Karpas-422 (cell line): ENCODE measurements at regions not wholly inside any gene's neighbourhood (a gene's known extent, or its start where the extent isn't known, plus 50 kb on each side); places are given as distances from the start of the nearest gene placed in this dataset.

ENCODE experiments used
- DNase-seq: peaks from one replicate; pipeline ENCODE4 v3.0.0-alpha.2; 2015
- H2AFZ ChIP-seq: fragments of 200-600 bp; sonication (generic); 2 replicates; pipeline ENCODE4 v1.6.1; 2014; ENCODE audit warnings: antibody characterized with exemption, low read length, mixed read lengths
- H3K27ac ChIP-seq: fragments of 200-600 bp; sonication (generic); 2 replicates; pipeline ENCODE4 v1.5.1; 2014; ENCODE audit warnings: mild to moderate bottlenecking, low read length, moderate library complexity
- H3K27me3 ChIP-seq: fragments of 200-600 bp; sonication (generic); 2 replicates; pipeline ENCODE4 v1.6.1; 2014; ENCODE audit warnings: low read length, mixed read lengths
- H3K36me3 ChIP-seq: fragments of 200-600 bp; sonication (generic); 2 replicates; pipeline ENCODE4 v1.6.1; 2014; ENCODE audit warnings: low read length, mixed read lengths; ENCODE audit not compliant: insufficient read depth
- H3K4me1 ChIP-seq: fragments of 200-600 bp; sonication (generic); 2 replicates; pipeline ENCODE4 v1.6.1; 2014; ENCODE audit warnings: mild to moderate bottlenecking, low read length, mixed read lengths
- H3K4me2 ChIP-seq: fragments of 200-600 bp; sonication (generic); 2 replicates; pipeline ENCODE4 v1.6.1; 2014; ENCODE audit warnings: low read length, low read depth, mild to moderate bottlenecking; ENCODE audit not compliant: poor library complexity, severe bottlenecking
- H3K4me3 ChIP-seq: fragments of 200-600 bp; sonication (generic); 2 replicates; pipeline ENCODE4 v1.5.1; 2014; ENCODE audit warnings: mild to moderate bottlenecking, antibody characterized with exemption, low read length, mixed read lengths
- H3K79me2 ChIP-seq: fragments of 200-600 bp; sonication (generic); 2 replicates; pipeline ENCODE4 v1.6.1; 2014; ENCODE audit warnings: mild to moderate bottlenecking, low read length, mixed read lengths
- H3K9ac ChIP-seq: fragments of 200-600 bp; sonication (generic); 2 replicates; pipeline ENCODE4 v1.6.0; 2014; ENCODE audit warnings: low read length
- H3K9me2 ChIP-seq: fragments of 200-600 bp; sonication (generic), shearing (Covaris generic); replicated peaks from 2 replicates; pipeline ENCODE4 v1.6.0; 2014; ENCODE audit warnings: mild to moderate bottlenecking, low read length, moderate library complexity; ENCODE audit not compliant: insufficient read depth
- H3K9me3 ChIP-seq: fragments of 300-700, 200-600 bp; sonication (generic); 2 replicates; pipeline ENCODE4 v1.6.1; 2014; ENCODE audit warnings: low read length, mixed read lengths
- H4K20me1 ChIP-seq: fragments of 200-600 bp; sonication (generic); 2 replicates; pipeline ENCODE4 v1.6.1; 2014; ENCODE audit warnings: mild to moderate bottlenecking, antibody characterized with exemption, low read length, low read depth; ENCODE audit not compliant: insufficient read depth

DNA sequence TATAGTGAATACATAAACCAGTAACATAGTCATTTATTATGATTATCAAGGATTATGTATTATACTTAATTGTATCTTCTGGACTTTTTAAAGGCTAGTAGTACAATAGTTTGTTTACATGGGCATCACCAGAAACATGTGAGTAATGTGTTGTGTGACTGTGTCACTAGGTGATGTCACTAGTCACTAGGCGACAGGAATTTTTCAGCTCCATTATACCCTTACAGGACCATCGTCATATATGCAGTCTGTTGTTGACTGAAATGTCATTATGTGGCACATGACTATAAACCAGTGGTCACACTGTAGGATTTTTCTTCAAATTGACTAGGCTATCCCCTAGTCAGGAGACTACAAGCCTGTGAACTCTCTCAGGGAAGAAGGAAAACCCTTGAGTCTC lies 86.5 kb upstream of the CENPW start:
- no peaks in the 10 kb centered on the region for H3K79me2 ChIP-seq
- H3K9me3 ChIP-seq, result peaks cover 6% of the 10 kb centered on the region; the same call in 1 of the 2 replicates
- H2AFZ ChIP-seq, result no peak overlapping the region
- H3K9ac ChIP-seq, result no peak overlapping the region
- no peaks in the 10 kb centered on the region for H3K9me2 ChIP-seq
- DNase-seq, result no peak
- H3K4me3 ChIP-seq, result no peak overlapping the region
- no peaks in the 10 kb centered on the region for H4K20me1 ChIP-seq
- peaks cover 5% of the 10 kb centered on the region; the same call in 1 of the 2 replicates for H3K4me1 ChIP-seq
- no peak overlapping the region for H3K27ac ChIP-seq
- no peak overlapping the region for H3K4me2 ChIP-seq
- no peaks in the 10 kb centered on the region for H3K36me3 ChIP-seq
- no peaks in the 10 kb centered on the region for H3K27me3 ChIP-seq

DNA sequence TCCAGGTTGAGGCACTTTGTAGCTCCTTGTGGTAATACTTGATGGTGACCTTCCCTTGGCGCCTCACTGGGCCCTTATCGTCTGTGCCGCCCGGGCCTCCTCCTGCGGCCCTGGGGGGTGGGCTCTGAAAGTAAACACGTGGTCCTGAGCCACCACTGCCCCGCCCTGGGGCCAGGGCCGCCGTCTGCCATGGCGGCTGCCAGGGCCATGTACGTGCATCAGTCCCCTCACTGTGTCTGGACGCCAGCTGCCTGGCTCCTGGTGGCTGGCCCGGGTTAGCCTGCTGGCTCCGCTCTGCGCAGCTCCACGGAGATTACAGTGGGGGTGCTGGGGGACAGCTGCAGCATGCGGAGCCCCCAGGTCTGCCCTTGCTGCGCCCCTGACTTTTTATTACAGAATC lies 81.8 kb upstream of the CENPW start:
- Histone ChIP-seq H3K27me3 (no peaks in the 10 kb centered on the region), H3K9me2 (no peaks in the 10 kb centered on the region), H2AFZ (no peak overlapping the region), H4K20me1 (no peaks in the 10 kb centered on the region), H3K4me1 (no peaks in the 10 kb centered on the region), H3K27ac (no peak overlapping the region), H3K9ac (no peak overlapping the region), H3K36me3 (no peaks in the 10 kb centered on the region), H3K4me2 (no peak overlapping the region), H3K4me3 (no peak overlapping the region), H3K79me2 (no peaks in the 10 kb centered on the region), H3K9me3 (peaks cover 15% of the 10 kb centered on the region)
- DNase-seq, result no peak

DNA sequence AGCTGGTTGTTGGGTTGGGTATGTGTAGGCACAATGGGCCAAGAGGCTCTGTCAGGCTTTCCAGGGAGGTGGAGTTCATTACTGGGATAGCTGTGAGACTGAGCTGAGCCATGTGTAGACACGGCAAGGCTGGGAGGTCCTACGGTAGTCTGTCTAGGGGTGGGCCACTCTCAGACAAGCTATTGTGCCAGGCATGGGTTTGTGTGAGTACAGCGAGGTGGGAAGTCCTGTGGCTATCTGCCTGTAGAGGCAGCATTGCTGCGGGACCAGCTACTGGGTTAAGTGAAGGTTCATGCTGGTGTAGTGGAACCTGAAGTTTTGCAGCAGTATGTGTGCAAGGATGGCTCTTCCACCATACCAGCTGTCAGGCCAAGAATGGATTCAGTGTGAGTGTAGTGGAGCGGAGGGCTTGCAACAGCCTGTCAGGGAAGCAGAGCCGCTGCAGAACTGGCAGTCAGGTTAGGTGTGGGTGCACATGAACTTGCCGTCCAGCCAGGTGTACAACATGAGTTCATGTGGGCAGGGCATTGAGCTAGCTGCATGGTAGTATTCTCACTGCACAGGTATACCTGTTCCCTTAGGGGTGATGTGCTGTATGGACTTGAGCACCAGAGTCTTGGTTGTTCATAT lies 78.0 kb upstream of the CENPW start:
- no peaks in the 10 kb centered on the region for H4K20me1 ChIP-seq
- no peaks in the 10 kb centered on the region for H3K9me2 ChIP-seq
- H3K4me3 ChIP-seq, result no peak overlapping the region
- no peaks in the 10 kb centered on the region for H3K27me3 ChIP-seq
- H3K79me2 ChIP-seq, result no peaks in the 10 kb centered on the region
- peaks cover 9% of the 10 kb centered on the region for H3K9me3 ChIP-seq
- no peaks in the 10 kb centered on the region for H3K4me1 ChIP-seq
- DNase-seq, result peak; percentile 37
- no peak overlapping the region for H2AFZ ChIP-seq
- H3K4me2 ChIP-seq, result no peak overlapping the region
- no peak overlapping the region for H3K27ac ChIP-seq
- H3K36me3 ChIP-seq, result no peaks in the 10 kb centered on the region
- H3K9ac ChIP-seq, result no peak overlapping the region

DNA sequence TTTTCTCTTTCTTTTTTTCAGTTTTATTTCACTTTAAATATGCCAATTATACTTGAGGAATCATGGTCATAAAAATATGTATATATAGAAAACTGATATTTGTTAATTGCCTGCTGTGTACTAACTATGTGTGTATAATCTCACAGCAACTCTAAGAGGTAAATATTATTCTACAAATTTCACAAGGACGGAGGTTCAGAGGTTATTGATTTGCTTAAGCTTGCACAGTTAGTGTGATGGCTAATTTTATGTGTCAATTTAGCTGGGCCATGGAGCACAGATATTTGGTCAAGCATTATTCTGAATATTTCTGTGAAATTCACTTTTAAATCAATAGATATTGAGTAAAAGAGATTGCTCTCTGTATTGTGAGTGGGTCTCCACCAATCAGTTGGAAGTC lies 75.7 kb upstream of the CENPW start:
- Histone ChIP-seq H2AFZ (no peak overlapping the region), H3K9me2 (no peaks in the 10 kb centered on the region), H3K9ac (no peak overlapping the region), H3K4me3 (no peak overlapping the region), H3K79me2 (no peaks in the 10 kb centered on the region), H3K27ac (no peak overlapping the region), H3K9me3 (peaks cover 9% of the 10 kb centered on the region; the same call in 1 of the 2 replicates), H4K20me1 (no peaks in the 10 kb centered on the region), H3K36me3 (no peaks in the 10 kb centered on the region), H3K4me1 (no peaks in the 10 kb centered on the region), H3K27me3 (no peaks in the 10 kb centered on the region), H3K4me2 (no peak overlapping the region)
- DNase-seq, result no peak

DNA sequence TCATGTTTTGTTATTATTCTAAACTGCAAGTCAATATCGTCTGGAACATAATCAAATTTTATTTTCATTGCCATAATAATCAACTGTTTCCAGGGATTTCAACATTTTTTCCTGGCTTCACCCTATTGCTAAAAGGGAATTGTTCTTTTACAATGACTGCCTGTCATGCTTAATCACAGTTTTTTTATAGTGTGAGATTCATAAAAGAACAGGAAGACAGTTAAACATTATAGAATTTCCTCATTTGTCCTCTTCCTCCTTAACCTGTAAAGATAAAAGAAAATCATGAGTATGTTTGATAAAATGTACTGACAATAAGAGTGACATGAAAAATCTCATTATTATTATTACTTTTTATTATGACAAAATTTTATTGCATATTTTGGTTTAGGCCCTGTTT lies 73.3 kb upstream of the CENPW start:
- Histone ChIP-seq H4K20me1 (no peaks in the 10 kb centered on the region), H3K36me3 (no peaks in the 10 kb centered on the region), H3K27ac (no peak overlapping the region), H3K9me3 (no peaks in the 10 kb centered on the region), H3K79me2 (no peaks in the 10 kb centered on the region), H3K4me2 (no peak overlapping the region), H3K9me2 (no peaks in the 10 kb centered on the region), H3K4me3 (no peak overlapping the region), H3K9ac (no peak overlapping the region), H3K4me1 (no peaks in the 10 kb centered on the region), H3K27me3 (no peaks in the 10 kb centered on the region), H2AFZ (no peak overlapping the region)
- DNase-seq, result peak; percentile 31

DNA sequence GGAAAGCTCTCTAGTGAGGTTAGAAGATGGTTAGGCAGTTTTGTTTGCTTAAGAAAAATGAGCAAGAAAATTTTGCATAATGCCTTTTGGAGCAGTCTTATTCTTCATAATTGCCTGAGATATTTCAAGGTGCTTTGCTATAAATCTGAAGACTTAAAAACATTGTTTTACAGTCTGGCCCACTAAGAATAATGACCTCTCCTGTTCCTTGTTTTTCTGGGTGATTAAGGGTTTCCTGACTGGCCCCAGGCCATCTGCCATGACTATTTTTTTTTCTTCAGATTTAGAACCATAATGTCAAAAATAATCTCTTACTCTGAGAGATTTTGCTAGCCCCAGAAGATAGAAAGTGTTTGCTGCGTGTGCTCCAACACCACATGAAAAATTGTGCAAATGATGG lies 72.3 kb upstream of the CENPW start:
- no peak for DNase-seq

DNA sequence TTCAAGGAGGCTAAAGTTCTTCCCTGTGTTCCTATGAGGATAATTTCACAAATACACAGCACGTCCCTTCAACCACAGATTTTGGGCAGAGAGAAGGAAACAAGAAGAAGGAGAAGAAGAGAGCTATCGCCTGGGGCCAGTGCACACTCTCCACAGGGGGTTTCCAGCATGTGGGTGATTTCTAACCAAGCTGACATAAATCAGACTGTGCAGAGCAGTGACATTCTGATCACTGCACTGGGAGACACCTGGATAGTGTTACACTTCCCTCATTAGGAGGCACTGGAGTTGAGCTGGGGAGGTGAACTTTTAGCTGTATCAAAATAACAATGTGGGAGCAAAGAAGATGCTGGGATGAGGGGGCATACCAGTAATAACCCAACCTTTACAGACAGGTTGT lies 71.8 kb upstream of the CENPW start:
- H3K27me3 ChIP-seq, result no peaks in the 10 kb centered on the region
- no peak overlapping the region for H3K4me2 ChIP-seq
- H3K4me3 ChIP-seq, result no peak overlapping the region
- no peak overlapping the region for H3K9ac ChIP-seq
- H3K9me3 ChIP-seq, result no peaks in the 10 kb centered on the region
- H2AFZ ChIP-seq, result no peak overlapping the region
- no peaks in the 10 kb centered on the region for H4K20me1 ChIP-seq
- H3K4me1 ChIP-seq, result no peaks in the 10 kb centered on the region
- no peaks in the 10 kb centered on the region for H3K9me2 ChIP-seq
- no peaks in the 10 kb centered on the region for H3K36me3 ChIP-seq
- H3K27ac ChIP-seq, result no peak overlapping the region
- H3K79me2 ChIP-seq, result no peaks in the 10 kb centered on the region
- DNase-seq, result no peak

More for the DNA sequence above, 72.3 kb upstream of the CENPW start:
- no peak overlapping the region for H3K4me3 ChIP-seq
- no peaks in the 10 kb centered on the region for H3K36me3 ChIP-seq
- H3K4me1 ChIP-seq, result no peaks in the 10 kb centered on the region
- no peaks in the 10 kb centered on the region for H3K79me2 ChIP-seq
- H2AFZ ChIP-seq, result no peak overlapping the region
- H3K9ac ChIP-seq, result no peak overlapping the region
- H3K27ac ChIP-seq, result no peak overlapping the region
- no peaks in the 10 kb centered on the region for H4K20me1 ChIP-seq
- H3K9me3 ChIP-seq, result no peaks in the 10 kb centered on the region
- H3K27me3 ChIP-seq, result no peaks in the 10 kb centered on the region
- H3K9me2 ChIP-seq, result no peaks in the 10 kb centered on the region
- no peak overlapping the region for H3K4me2 ChIP-seq

DNA sequence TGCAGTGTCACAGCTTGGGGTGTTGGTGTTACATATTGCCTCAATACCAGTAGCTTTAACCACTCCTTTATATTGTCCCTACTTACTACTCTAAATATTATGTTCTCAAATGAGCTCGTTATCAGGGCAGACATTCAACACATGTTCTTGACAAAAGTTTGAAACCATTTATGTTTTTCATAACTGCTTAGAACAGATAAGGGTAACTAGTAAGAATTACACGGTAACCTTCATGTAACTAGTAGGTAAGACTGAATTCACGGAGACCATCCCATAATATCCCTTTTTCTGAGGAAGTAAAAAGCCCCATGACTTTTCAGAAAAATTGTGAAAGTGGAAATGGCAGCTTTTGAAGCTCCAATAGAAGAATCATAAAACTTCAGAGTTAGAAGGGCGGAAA lies 59.6 kb upstream of the CENPW start:
- no peaks in the 10 kb centered on the region for H3K9me3 ChIP-seq
- no peaks in the 10 kb centered on the region for H3K36me3 ChIP-seq
- no peak overlapping the region for H3K9ac ChIP-seq
- H3K79me2 ChIP-seq, result no peaks in the 10 kb centered on the region
- DNase-seq, result no peak
- no peak overlapping the region for H3K4me3 ChIP-seq
- peaks cover 4% of the 10 kb centered on the region; the same call in 1 of the 2 replicates for H3K4me1 ChIP-seq
- H3K4me2 ChIP-seq, result no peak overlapping the region
- no peaks in the 10 kb centered on the region for H4K20me1 ChIP-seq
- no peaks in the 10 kb centered on the region for H3K27me3 ChIP-seq
- H2AFZ ChIP-seq, result no peak overlapping the region
- no peak overlapping the region for H3K27ac ChIP-seq
- no peaks in the 10 kb centered on the region for H3K9me2 ChIP-seq
